ENCODE measurements at regions not wholly inside any gene's neighbourhood (a gene's known extent, or its start where the extent isn't known, plus 50 kb on each side); places are given as distances from the start of the nearest gene placed in this dataset.

DNA sequence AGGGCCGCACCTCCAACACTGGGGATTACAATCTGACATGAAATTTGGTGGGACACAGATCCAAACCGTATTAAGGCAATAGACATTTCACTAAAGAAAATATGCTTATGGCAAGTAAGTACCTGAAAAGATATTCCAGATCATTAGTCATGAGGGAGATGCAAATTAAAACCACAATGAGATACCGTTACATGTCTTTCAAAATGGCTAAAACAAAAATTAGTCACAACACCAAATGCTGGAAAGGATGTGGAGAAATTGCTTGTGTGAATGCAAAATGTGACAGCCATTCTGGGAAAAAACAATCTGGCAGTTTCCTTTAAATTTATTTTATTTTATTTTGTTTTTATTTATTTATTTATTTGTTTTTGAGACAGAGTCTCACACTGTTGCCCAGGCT, 82.3 kb upstream of the PTGDR start:
- TF ChIP-seq CHD2 (IDR thresholded peaks at IDR 0.05; ENCODE audit: borderline replicate concordance, low read depth, low read length) (no peak), BRCA1 (IDR thresholded peaks at IDR 0.05; ENCODE audit: low read depth, low read length) (no peak), POLR2AphosphoS5 (IDR thresholded peaks at IDR 0.05; ENCODE audit: low read length) (no peak), TARDBP (IDR thresholded peaks at IDR 0.05; ENCODE audit: borderline replicate concordance) (no peak), HDAC2 (IDR thresholded peaks at IDR 0.05) (no peak), POU2F2 (IDR thresholded peaks at IDR 0.05; ENCODE audit: borderline replicate concordance, low read depth, low read length) (no peak), SREBF1 (IDR thresholded peaks at IDR 0.05; ENCODE audit: low read length) (no peak), ESRRA (IDR thresholded peaks at IDR 0.05; ENCODE audit: low read length) (no peak), SUZ12 (IDR thresholded peaks at IDR 0.05; ENCODE audit: unreplicated experiment) (no peak)
- TF ChIP-seq, protein P1, sequence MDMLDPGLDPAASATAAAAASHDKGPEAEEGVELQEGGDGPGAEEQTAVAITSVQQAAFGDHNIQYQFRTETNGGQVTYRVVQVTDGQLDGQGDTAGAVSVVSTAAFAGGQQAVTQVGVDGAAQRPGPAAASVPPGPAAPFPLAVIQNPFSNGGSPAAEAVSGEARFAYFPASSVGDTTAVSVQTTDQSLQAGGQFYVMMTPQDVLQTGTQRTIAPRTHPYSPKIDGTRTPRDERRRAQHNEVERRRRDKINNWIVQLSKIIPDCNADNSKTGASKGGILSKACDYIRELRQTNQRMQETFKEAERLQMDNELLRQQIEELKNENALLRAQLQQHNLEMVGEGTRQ (IDR thresholded peaks at IDR 0.05; ENCODE audit: borderline replicate concordance, low read depth, low read length), result no peak
- TF ChIP-seq, protein P2, sequence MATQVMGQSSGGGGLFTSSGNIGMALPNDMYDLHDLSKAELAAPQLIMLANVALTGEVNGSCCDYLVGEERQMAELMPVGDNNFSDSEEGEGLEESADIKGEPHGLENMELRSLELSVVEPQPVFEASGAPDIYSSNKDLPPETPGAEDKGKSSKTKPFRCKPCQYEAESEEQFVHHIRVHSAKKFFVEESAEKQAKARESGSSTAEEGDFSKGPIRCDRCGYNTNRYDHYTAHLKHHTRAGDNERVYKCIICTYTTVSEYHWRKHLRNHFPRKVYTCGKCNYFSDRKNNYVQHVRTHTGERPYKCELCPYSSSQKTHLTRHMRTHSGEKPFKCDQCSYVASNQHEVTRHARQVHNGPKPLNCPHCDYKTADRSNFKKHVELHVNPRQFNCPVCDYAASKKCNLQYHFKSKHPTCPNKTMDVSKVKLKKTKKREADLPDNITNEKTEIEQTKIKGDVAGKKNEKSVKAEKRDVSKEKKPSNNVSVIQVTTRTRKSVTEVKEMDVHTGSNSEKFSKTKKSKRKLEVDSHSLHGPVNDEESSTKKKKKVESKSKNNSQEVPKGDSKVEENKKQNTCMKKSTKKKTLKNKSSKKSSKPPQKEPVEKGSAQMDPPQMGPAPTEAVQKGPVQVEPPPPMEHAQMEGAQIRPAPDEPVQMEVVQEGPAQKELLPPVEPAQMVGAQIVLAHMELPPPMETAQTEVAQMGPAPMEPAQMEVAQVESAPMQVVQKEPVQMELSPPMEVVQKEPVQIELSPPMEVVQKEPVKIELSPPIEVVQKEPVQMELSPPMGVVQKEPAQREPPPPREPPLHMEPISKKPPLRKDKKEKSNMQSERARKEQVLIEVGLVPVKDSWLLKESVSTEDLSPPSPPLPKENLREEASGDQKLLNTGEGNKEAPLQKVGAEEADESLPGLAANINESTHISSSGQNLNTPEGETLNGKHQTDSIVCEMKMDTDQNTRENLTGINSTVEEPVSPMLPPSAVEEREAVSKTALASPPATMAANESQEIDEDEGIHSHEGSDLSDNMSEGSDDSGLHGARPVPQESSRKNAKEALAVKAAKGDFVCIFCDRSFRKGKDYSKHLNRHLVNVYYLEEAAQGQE (IDR thresholded peaks at IDR 0.05; ENCODE audit: low read depth, low read length), result no peak
- TF ChIP-seq, protein P3, sequence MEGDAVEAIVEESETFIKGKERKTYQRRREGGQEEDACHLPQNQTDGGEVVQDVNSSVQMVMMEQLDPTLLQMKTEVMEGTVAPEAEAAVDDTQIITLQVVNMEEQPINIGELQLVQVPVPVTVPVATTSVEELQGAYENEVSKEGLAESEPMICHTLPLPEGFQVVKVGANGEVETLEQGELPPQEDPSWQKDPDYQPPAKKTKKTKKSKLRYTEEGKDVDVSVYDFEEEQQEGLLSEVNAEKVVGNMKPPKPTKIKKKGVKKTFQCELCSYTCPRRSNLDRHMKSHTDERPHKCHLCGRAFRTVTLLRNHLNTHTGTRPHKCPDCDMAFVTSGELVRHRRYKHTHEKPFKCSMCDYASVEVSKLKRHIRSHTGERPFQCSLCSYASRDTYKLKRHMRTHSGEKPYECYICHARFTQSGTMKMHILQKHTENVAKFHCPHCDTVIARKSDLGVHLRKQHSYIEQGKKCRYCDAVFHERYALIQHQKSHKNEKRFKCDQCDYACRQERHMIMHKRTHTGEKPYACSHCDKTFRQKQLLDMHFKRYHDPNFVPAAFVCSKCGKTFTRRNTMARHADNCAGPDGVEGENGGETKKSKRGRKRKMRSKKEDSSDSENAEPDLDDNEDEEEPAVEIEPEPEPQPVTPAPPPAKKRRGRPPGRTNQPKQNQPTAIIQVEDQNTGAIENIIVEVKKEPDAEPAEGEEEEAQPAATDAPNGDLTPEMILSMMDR (IDR thresholded peaks at IDR 0.05 in 2 of 3, conservative IDR thresholded peaks at IDR 0.05 in 1 of 3; ENCODE audit: control insufficient read depth in 2 of 3, extremely low read depth in 1 of 3, insufficient read depth in 1 of 3, low read depth in 3 of 3, low read length in 3 of 3), result no peak
- TF ChIP-seq, protein P4, sequence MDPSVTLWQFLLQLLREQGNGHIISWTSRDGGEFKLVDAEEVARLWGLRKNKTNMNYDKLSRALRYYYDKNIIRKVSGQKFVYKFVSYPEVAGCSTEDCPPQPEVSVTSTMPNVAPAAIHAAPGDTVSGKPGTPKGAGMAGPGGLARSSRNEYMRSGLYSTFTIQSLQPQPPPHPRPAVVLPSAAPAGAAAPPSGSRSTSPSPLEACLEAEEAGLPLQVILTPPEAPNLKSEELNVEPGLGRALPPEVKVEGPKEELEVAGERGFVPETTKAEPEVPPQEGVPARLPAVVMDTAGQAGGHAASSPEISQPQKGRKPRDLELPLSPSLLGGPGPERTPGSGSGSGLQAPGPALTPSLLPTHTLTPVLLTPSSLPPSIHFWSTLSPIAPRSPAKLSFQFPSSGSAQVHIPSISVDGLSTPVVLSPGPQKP (IDR thresholded peaks at IDR 0.05; ENCODE audit: low read depth, low read length), result no peak
- TF ChIP-seq, protein P5, sequence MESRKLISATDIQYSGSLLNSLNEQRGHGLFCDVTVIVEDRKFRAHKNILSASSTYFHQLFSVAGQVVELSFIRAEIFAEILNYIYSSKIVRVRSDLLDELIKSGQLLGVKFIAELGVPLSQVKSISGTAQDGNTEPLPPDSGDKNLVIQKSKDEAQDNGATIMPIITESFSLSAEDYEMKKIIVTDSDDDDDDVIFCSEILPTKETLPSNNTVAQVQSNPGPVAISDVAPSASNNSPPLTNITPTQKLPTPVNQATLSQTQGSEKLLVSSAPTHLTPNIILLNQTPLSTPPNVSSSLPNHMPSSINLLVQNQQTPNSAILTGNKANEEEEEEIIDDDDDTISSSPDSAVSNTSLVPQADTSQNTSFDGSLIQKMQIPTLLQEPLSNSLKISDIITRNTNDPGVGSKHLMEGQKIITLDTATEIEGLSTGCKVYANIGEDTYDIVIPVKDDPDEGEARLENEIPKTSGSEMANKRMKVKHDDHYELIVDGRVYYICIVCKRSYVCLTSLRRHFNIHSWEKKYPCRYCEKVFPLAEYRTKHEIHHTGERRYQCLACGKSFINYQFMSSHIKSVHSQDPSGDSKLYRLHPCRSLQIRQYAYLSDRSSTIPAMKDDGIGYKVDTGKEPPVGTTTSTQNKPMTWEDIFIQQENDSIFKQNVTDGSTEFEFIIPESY (IDR thresholded peaks at IDR 0.05), result no peak
